ENCODE measurements at regions not wholly inside any gene's neighbourhood (a gene's known extent, or its start where the extent isn't known, plus 50 kb on each side); places are given as distances from the start of the nearest gene placed in this dataset.

DNA sequence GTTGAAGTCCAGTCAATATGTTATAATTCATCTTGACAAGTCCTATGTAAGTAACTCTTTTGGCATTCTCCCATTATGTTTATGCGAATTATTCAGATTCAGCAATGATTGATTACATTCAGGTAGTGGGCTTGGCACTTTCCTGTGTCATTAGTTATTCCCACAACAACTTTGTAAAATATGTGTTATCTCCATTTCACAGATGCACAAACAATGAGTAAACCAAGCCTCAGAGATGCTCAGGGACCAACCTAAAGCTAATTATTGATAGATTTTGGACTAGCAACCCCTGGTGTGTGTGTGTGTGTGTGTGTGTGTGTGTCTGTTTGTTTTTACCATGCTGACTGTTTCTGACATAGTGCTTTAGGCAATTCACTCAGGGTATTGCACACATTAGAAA lies 371.1 kb upstream of the C1orf87 start:
- no peak for DNase-seq (ENCODE audit: low read depth in 3 of 3)

DNA sequence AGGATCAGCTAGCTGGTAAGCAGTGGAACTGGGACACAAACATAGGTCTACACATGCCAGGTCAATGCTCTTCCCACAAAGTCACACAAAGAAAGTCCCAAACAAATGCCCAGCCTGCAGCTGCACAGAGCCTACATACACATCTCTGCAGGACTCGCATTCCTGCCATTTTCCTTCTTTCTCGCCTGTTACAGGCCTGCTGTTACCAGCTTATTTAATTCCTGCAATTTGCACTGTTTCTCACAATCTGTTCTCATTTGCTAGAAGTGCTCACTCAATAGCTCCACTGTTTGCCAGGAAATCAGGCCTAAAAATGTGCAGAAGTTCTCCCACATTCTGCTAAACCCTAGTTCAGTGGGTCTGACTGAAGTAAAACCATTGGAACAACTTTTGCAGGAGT lies 362.6 kb upstream of the C1orf87 start:
- no peak for DNase-seq (ENCODE audit: low read depth in 3 of 3)

- no peak for DNase-seq (ENCODE audit: low read depth in 3 of 3)
These were observed 358.0 kb upstream of the C1orf87 start for GRCh38 chr1:60431593-60431992.

- DNase-seq (ENCODE audit: low read depth in 3 of 3) = no peak
These were observed 356.8 kb upstream of the C1orf87 start for GRCh38 chr1:60430375-60430774.

DNA sequence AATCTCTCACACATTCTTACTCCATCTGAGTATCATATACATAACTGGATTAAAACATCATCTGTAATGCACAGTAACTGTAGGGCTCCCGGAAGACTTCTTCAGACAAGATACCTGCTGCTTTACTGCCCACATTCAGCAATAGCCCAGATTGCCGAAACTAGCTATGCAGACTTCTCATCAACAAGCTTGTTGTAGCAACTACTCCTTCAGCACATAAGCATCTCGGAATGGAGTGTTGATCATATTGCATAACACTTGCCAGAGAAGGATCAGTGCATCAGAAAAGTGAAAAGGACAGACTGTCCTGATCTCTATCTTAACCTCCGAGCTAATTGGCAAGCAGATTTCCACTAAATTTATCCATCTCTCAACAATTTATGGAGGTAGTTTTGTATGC lies 354.6 kb upstream of the C1orf87 start:
- DNase-seq (ENCODE audit: low read depth in 3 of 3) = no peak

- DNase-seq (ENCODE audit: low read depth in 3 of 3) = no peak
These were observed 354.1 kb upstream of the C1orf87 start for GRCh38 chr1:60427701-60428100.

GRCh38 chr1:60427194-60427593 lies 353.6 kb upstream of the C1orf87 start:
- no peak for DNase-seq (ENCODE audit: low read depth in 3 of 3)

GRCh38 chr1:60425528-60425927 lies 352.0 kb upstream of the C1orf87 start:
- DNase-seq (ENCODE audit: low read depth in 3 of 3) = no peak

DNA sequence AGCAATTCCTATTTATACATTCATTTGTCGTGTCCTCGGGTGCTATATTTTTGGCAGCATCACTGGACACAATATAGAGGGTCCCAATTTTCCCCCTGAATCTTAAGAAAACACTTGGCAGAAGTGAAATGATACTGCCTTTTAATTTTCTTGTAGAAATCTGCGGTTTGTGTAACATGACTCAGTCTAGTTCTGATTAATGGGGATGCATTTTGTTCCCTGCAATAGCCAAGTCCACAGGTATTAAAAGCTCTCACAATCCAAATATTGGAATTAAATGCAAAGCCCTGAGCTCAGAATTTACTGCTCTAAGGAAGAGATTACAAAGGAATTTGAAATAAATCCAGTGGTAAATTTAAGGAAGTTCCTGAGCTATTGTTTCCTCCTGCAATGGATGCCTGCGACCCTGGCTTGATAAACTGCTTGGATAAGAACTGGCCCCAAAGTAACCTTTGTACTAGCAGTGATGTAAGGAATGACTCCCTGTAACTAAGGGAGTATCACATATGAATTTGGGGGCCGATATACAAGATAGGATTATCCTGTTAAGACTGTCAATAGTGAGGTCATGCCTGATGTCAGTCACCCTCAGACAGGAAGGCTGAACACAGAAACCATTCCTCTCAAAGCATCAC lies 349.7 kb upstream of the C1orf87 start:
- DNase-seq (ENCODE audit: low read depth in 3 of 3) = no peak

DNA sequence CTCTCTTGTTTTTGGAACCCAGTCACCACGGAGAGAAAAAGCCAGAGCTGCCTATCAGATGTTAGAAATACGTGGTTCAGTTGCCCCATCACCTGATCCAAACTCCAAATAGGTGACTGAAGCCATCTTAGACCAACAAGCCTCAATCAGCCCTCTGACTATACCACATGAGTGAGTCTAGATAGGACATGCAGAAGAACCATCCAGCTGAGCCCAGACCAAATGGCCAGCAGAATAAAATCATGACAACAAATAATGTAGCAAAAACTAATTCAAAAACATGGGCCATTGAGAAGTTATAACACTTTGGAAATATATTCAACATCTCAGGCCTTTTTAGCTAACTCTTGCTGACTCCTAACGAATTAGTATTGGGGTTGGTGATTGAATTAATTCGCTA lies 348.4 kb upstream of the C1orf87 start:
- DNase-seq (ENCODE audit: low read depth in 3 of 3) = no peak

GRCh38 chr1:60419023-60419422 lies 345.5 kb upstream of the C1orf87 start:
- no peak for DNase-seq (ENCODE audit: low read depth in 3 of 3)

DNA sequence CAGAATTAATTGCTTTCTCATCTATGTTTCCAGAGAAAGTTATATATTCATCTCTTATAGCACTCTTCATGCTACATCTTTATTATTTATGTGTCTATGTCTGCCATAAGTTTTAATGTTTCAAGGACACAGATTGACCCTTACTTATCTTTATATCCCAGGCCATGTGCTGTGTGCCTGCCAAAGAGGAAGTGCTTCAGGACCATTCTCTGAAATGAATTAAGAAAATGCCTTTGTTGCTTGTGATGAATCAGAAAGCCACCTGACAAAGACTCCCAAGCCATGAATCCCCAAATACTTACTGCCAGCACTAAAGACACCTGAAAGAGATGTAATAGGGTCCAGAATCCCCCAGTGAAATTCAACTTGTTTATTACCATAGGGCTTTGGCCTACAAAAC lies 342.1 kb upstream of the C1orf87 start:
- no peak for DNase-seq (ENCODE audit: low read depth in 3 of 3)

DNA sequence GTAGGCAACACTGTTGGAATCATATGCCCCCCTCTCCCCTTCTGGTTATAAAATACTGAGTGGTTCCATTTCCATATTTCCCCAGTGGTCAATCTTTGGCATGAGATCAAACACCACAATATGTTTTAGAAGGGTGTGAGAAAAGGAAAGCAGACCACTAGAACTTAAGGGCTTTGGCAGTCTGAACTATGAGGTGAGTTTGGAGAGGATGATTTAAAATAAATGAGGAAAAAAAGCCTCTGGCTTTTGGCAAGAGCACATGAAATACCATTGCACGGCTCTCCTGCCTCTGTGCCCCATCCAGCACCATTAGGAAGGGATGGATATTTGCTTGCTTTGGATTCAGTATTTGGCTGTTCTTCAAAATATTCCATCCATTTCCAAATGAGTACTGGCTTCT lies 339.5 kb upstream of the C1orf87 start:
- no peak for DNase-seq (ENCODE audit: low read depth in 3 of 3)

DNA sequence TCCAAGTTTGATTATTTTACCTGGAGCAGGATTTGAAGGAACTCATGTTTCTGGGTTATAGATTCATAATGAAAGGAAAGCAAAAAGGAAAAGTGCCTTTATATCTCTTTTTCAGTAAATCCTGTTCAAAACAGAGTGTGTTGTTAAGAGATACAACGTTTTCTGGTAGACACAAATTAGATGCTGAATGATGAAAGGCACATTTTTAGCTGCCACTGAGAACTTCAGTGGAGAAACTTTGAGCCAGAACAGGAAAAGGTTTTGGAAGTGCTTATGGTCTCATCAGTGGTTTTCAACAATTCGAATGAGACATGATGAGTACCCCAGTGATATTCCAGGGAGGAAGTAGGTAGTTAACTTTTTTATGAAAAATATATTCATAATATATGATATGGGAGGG lies 338.0 kb upstream of the C1orf87 start:
- DNase-seq (ENCODE audit: low read depth in 3 of 3) = no peak

DNA sequence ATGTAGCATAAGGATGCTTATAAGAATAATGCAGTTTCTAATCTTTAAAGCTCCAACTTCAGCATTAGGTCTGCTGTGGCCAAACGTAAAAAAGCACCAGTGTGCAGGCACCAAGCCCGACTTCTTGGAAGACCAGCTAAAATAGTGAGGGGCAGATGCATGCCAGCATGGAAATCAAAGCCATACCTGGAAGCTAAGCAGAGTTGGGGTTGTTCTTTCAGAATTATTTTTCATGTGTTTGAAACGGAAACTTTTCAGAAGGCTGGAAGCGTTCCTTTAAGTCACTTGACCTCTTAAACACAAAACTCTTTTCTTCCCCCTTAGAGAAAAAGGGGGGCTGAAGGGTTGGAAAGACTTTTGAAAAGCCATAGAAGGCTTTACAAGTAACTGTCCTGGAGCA lies 329.2 kb upstream of the C1orf87 start:
- DNase-seq (ENCODE audit: low read depth in 3 of 3) = no peak

GRCh38 chr1:60402216-60402615 lies 328.6 kb upstream of the C1orf87 start:
- DNase-seq (ENCODE audit: low read depth in 3 of 3) = no peak

DNA sequence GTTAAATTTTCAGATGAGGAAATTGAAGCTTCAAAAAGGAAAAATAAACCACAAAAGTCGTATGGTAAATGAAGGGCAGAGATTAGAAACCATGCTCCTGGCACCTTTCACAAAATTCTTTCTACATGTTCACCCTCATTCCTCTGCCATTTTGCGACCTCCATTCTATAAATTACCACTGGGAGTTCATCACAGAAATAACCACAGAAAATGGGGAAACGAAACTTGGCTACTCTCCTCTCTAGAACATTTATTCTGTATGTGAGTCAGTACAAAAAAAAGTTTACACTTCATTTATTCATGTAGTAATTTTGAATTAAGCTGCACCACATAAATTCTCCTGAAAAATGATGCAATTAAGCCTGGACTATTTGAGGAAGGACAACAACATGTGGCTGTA lies 320.9 kb upstream of the C1orf87 start:
- DNase-seq (ENCODE audit: low read depth in 3 of 3) = no peak

DNA sequence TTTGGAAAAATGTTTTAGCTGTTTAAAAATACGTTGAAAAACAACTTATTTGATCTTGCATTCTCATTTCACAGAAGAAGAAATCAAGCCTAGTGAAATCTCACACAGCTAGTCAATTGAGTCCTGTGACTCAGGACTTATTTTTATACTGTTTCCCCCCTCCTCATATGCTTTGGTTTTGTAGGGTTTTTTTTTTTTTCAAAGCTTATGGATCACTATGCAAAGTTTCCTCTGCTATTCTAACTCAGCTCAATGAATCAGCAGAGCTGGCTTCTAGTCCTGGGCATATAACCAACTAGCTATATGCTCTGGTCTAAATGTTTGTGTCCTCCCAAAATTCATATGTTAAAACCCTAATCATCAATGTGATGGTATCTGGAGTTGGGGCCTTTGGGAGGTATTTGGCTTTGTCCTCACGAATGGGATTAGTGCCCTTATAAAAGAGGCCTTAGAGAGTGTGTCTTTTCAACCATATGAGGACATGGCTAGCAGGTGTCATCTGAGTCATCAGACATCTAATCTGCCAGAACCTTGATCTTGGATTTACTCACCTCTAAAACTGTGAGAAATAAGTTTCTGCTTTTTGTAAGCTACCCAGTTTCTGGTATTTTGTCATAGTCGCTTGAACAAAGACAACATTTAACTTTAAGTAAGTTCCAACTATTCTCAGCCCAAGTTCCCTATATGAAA lies 317.2 kb upstream of the C1orf87 start:
- DNase-seq (ENCODE audit: low read depth in 3 of 3) = no peak

DNA sequence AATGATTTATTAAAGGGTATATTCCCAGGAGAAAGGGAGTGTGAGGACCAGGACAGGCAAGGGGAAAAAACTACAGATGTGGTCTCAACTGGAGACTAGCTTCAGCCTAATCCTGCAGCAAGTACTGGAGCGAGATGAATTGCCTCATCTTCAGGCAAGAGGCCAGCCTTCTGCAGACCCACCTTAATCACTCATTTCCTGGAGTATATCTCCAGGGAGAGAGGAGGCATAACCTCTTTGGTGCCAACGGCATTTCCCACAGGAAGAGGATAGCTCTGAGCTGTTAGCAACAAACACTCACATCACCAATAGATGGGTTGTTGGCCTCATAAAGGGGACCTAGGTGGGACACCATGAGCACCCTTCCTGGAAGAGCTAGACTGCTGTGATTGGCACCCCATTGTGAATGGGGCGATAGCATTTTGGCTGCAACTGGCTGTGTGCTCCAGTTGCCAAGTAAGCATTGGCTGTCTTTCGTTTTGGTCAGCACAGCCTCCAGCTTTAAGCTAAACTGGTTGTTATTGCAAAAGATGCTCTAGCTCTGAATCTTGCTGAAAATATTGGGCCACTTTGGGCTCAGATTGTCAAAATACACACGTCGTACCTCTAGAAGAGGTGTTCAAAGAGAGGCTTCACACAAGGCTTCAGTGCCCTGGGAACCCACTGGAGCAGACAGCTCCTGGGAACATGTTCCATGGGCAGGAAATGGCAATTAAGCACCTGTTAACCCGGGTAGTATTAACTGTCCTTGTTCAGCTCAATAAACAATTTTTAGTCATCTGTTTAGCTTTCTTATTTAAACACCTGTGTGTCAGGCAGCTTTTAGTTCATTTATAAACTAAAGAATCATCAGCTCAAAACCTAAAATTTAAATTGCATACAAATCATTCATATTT lies 314.8 kb upstream of the C1orf87 start:
- no peak for DNase-seq (ENCODE audit: low read depth in 3 of 3)

- DNase-seq (ENCODE audit: low read depth in 3 of 3) = no peak
These were observed 313.6 kb upstream of the C1orf87 start for GRCh38 chr1:60387175-60387574.

GRCh38 chr1:60386249-60386648 lies 312.7 kb upstream of the C1orf87 start:
- no peak for DNase-seq (ENCODE audit: low read depth in 3 of 3)

- no peak for DNase-seq (ENCODE audit: low read depth in 3 of 3)
These were observed 302.6 kb upstream of the C1orf87 start for GRCh38 chr1:60376196-60376595.

DNA sequence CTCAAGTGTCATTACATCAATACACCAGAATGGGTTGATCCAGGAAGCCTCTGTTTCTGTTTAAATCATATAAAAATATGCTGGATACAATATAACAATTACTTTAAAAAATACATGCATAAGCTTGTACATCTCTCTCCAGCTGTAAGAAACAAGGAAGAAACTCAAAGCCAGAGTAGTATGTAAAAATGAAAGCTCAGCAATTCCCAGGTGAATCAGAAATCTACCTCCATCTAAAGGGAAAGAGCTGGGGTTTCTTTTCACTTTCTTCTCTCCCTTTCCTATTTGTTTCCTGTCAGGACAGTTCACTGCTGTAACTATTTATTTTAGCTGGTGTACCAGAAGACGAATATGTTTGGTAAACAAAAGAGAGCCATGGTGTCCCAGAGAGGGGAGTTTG lies 301.0 kb upstream of the C1orf87 start:
- no peak for DNase-seq (ENCODE audit: low read depth in 3 of 3)

All from stimulated activated CD4-positive, alpha-beta T cell treated with anti-CD3 and anti-CD28 coated beads, TNF-alpha, amount 100 ng/mL, for 4 hours (primary cell).